K562 (cell line): ENCODE measurements at regions not wholly inside any gene's neighbourhood (a gene's known extent, or its start where the extent isn't known, plus 50 kb on each side); places are given as distances from the start of the nearest gene placed in this dataset.

ENCODE experiments used
- HEY1 ChIP-seq: fragments of 250-450 bp; sonication (Bioruptor Pico); IDR thresholded peaks from 2 replicates; pipeline ENCODE4 v1.5.0; 2020; ENCODE audit warnings: mild to moderate bottlenecking, moderate library complexity, borderline replicate concordance
- NFATC3 ChIP-seq: fragments of 450-650 bp; IDR thresholded peaks from 2 replicates; pipeline ENCODE4 v1.6.1; 2017; ENCODE audit warnings: mild to moderate bottlenecking
- SMAD1 ChIP-seq: fragments of 150-350 bp; IDR thresholded peaks from 2 replicates; pipeline ENCODE4 v1.6.1; 2014; ENCODE audit warnings: low read length, low read depth; ENCODE audit not compliant: partially characterized antibody
- TF ChIP-seq, protein P1 (sequence below): sonication (generic); formaldehyde crosslinking; IDR thresholded peaks from 2 replicates; pipeline ENCODE4 v1.8.1; 2022; ENCODE audit warnings: missing genetic modification reagents
- TF ChIP-seq, protein P2 (sequence below), 3 experiments: IDR thresholded peaks in 2 of 3; conservative IDR thresholded peaks in 1 of 3; 2 replicates each; pipeline ENCODE4 v1.5.1; 2011 to 2012; ENCODE audit warnings: low read length in 3 of 3, mild to moderate bottlenecking in 3 of 3, control low read depth in 2 of 3, improper control_type of control experiment in 1 of 3, inconsistent platforms in 1 of 3, low read depth in 1 of 3, mixed read lengths in 1 of 3, moderate library complexity in 1 of 3; ENCODE audit not compliant: insufficient read depth in 2 of 3

- TF ChIP-seq SMAD1, result no peak
- no peak for TF ChIP-seq HEY1
- TF ChIP-seq, protein P1, sequence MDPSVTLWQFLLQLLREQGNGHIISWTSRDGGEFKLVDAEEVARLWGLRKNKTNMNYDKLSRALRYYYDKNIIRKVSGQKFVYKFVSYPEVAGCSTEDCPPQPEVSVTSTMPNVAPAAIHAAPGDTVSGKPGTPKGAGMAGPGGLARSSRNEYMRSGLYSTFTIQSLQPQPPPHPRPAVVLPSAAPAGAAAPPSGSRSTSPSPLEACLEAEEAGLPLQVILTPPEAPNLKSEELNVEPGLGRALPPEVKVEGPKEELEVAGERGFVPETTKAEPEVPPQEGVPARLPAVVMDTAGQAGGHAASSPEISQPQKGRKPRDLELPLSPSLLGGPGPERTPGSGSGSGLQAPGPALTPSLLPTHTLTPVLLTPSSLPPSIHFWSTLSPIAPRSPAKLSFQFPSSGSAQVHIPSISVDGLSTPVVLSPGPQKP (CRISPR knock-in tag), result no peak
- no peak for TF ChIP-seq NFATC3
- TF ChIP-seq, protein P2, sequence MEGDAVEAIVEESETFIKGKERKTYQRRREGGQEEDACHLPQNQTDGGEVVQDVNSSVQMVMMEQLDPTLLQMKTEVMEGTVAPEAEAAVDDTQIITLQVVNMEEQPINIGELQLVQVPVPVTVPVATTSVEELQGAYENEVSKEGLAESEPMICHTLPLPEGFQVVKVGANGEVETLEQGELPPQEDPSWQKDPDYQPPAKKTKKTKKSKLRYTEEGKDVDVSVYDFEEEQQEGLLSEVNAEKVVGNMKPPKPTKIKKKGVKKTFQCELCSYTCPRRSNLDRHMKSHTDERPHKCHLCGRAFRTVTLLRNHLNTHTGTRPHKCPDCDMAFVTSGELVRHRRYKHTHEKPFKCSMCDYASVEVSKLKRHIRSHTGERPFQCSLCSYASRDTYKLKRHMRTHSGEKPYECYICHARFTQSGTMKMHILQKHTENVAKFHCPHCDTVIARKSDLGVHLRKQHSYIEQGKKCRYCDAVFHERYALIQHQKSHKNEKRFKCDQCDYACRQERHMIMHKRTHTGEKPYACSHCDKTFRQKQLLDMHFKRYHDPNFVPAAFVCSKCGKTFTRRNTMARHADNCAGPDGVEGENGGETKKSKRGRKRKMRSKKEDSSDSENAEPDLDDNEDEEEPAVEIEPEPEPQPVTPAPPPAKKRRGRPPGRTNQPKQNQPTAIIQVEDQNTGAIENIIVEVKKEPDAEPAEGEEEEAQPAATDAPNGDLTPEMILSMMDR (IDR thresholded peaks at IDR 0.05 in 2 of 3, conservative IDR thresholded peaks at IDR 0.05 in 1 of 3; ENCODE audit: insufficient read depth in 2 of 3, low read depth in 1 of 3, low read length in 3 of 3), result peak; percentile 31 to 62 (median 54); a peak in 5 of 6 replicates
These were observed 582.7 kb upstream of the PSMD7 start for GRCh38 chr16:73713778-73714495.
